Panc1 (cell line): ENCODE measurements at regions not wholly inside any gene's neighbourhood (a gene's known extent, or its start where the extent isn't known, plus 50 kb on each side); places are given as distances from the start of the nearest gene placed in this dataset.

ENCODE experiments used
- POLR2AphosphoS5 ChIP-seq: IDR thresholded peaks from 2 replicates; pipeline ENCODE4 v1.6.1; 2012; ENCODE audit warnings: mild to moderate bottlenecking, low read depth, low read length, moderate library complexity
- TF ChIP-seq, protein P1 (sequence below): fragments of 450-650 bp; IDR thresholded peaks from 2 replicates; pipeline ENCODE4 v1.5.1; 2017; ENCODE audit warnings: mild to moderate bottlenecking

DNA sequence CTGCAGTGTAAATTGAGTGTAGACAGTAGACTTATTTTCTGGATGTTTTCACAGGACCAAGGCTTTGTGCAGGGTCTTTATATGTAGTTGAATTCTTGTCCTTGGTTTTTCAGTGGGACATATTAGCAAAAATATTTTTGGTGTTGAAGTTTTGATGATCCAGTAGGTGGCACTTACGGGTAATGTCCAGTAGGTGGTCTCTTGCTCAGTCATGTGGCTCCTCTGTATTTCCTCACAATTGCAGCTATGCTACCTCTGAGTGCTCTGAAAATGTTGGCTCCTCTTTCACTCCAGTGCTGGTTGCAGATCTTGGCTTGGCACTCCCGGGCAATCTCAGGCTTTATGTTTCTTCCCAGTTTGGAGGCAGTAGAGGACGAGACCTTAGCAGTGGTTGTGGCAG is 419.8 kb upstream of the AMOT start:
- TF ChIP-seq, protein P1, sequence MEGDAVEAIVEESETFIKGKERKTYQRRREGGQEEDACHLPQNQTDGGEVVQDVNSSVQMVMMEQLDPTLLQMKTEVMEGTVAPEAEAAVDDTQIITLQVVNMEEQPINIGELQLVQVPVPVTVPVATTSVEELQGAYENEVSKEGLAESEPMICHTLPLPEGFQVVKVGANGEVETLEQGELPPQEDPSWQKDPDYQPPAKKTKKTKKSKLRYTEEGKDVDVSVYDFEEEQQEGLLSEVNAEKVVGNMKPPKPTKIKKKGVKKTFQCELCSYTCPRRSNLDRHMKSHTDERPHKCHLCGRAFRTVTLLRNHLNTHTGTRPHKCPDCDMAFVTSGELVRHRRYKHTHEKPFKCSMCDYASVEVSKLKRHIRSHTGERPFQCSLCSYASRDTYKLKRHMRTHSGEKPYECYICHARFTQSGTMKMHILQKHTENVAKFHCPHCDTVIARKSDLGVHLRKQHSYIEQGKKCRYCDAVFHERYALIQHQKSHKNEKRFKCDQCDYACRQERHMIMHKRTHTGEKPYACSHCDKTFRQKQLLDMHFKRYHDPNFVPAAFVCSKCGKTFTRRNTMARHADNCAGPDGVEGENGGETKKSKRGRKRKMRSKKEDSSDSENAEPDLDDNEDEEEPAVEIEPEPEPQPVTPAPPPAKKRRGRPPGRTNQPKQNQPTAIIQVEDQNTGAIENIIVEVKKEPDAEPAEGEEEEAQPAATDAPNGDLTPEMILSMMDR, result peak; percentile 16; the same call in 1 of the 2 replicates
- TF ChIP-seq POLR2AphosphoS5, result no peak
